MM.1S (cell line): ENCODE measurements at regions not wholly inside any gene's neighbourhood (a gene's known extent, or its start where the extent isn't known, plus 50 kb on each side); places are given as distances from the start of the nearest gene placed in this dataset.

Experiments used
- CTCF ChIP-seq: fragments of 300-600 bp; sonication (generic); IDR thresholded peaks from 2 replicates; pipeline ENCODE4 v1.5.1; 2016; ENCODE audit warnings: antibody characterized with exemption, low read length, mixed read lengths
- EZH2 ChIP-seq: fragments of 300-600 bp; sonication (generic); optimal IDR thresholded peaks from 2 replicates; pipeline ENCODE3; 2017; ENCODE audit warnings: low read depth, mild to moderate bottlenecking, antibody characterized with exemption, low read length, mixed read lengths
- EZH2phosphoT487 ChIP-seq: fragments of 300-600 bp; sonication (generic); IDR thresholded peaks from 2 replicates; pipeline ENCODE4 v1.6.1; 2018; ENCODE audit warnings: antibody characterized with exemption, low read length

- no peak for TF ChIP-seq CTCF
- TF ChIP-seq EZH2: no peak
- no peak for TF ChIP-seq EZH2phosphoT487
Observed at GRCh38 chr6:160912411-160912810, 79.2 kb upstream of the MAP3K4 start.
